C4-2B (cell line): ENCODE measurements at regions not wholly inside any gene's neighbourhood (a gene's known extent, or its start where the extent isn't known, plus 50 kb on each side); places are given as distances from the start of the nearest gene placed in this dataset.

Experiments used
- ZFX ChIP-seq: fragments of 450-650 bp; IDR thresholded peaks from 2 replicates; pipeline ENCODE4 v1.6.1; 2017
- TF ChIP-seq, protein P1 (sequence below): fragments of 450-650 bp; conservative IDR thresholded peaks from 2 replicates; pipeline ENCODE4 v1.5.1; 2017; ENCODE audit warnings: mild to moderate bottlenecking

DNA sequence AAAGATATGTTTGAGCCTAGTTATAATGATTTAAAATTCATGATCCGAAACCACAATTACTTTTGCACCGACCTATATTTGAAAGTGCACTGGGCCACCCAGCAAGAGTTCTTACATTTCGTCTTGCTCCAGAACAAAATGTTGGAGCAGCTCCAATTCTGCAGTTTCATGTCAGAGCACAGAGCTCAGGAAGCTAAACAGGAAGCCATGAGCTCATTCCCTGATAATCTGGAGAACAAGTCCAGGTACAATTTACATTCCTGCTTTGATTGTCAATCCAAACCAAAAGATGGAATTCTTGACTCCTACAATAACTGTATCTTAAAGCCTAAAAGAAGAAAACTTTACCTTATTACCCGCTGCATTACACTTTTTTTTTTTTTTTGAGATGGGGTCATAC lies 131.8 kb downstream of the KCTD12 start:
- TF ChIP-seq, protein P1, sequence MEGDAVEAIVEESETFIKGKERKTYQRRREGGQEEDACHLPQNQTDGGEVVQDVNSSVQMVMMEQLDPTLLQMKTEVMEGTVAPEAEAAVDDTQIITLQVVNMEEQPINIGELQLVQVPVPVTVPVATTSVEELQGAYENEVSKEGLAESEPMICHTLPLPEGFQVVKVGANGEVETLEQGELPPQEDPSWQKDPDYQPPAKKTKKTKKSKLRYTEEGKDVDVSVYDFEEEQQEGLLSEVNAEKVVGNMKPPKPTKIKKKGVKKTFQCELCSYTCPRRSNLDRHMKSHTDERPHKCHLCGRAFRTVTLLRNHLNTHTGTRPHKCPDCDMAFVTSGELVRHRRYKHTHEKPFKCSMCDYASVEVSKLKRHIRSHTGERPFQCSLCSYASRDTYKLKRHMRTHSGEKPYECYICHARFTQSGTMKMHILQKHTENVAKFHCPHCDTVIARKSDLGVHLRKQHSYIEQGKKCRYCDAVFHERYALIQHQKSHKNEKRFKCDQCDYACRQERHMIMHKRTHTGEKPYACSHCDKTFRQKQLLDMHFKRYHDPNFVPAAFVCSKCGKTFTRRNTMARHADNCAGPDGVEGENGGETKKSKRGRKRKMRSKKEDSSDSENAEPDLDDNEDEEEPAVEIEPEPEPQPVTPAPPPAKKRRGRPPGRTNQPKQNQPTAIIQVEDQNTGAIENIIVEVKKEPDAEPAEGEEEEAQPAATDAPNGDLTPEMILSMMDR, result no peak
- TF ChIP-seq ZFX, result no peak
